GM18861 (cell line): ENCODE measurements at regions not wholly inside any gene's neighbourhood (a gene's known extent, or its start where the extent isn't known, plus 50 kb on each side); places are given as distances from the start of the nearest gene placed in this dataset.

Source experiments
- ATAC-seq: cut with Tn5 transposase; IDR thresholded peaks from one replicate; pipeline ENCODE4 v1.9.1; 2021; ENCODE audit not compliant: unreplicated experiment

DNA sequence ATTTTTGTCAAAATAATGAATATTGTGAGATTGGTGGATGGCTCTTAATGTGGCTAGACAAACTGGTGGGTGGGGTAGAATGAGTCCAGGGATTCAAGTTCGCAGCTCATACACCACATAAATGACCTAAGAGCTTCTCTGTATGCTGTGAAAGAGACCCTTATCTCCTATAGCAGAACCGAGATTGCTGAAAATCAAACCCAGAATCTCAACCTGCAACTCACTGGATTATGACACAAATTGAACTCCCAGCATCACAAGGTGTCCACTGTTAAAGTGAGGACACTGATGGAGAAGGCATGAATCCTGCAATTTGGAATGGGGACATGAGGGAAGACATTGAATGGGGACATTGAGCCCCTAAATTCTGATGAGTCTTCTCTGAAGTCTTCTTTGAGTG, 51.3 kb upstream of the CNKSR3 start:
- ATAC-seq = no peak

DNA sequence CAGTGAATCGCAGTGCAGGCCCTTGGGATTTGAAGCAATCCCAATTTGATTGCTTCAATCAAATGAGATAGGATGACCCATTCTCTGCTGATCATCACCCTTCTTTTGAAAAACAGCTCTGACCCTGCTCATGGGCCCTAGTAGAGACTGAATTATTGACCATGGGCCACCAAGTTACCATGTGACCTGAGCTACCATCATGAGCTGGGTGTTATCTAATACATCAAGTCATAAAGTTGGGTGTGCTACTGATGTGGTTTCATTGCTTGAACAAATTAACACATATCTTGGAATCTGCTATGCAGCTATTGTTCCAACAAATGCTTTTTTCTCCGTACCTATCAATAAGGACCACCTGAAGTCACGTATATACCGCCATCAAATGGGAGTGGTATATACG, 54.8 kb upstream of the CNKSR3 start:
- ATAC-seq = no peak

DNA sequence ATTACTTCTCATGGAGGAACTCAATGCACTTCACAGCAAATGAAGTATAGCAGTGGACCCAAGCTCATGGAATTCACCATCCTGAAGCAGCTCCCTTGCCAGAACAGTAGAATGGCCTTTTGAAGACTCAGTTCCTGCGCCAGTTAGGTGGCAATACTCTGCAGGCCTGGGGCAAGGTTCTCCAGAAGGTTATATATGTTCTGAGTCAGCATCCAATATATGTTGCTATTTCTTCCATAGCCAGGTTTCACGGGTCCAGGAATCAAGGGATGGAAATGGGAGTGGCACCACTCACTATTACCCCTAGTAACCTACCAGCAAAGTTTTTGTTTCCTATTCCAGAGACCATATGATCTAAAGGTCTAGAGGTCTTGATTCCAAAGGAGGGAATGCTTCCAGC, 56.4 kb upstream of the CNKSR3 start:
- no peak for ATAC-seq

DNA sequence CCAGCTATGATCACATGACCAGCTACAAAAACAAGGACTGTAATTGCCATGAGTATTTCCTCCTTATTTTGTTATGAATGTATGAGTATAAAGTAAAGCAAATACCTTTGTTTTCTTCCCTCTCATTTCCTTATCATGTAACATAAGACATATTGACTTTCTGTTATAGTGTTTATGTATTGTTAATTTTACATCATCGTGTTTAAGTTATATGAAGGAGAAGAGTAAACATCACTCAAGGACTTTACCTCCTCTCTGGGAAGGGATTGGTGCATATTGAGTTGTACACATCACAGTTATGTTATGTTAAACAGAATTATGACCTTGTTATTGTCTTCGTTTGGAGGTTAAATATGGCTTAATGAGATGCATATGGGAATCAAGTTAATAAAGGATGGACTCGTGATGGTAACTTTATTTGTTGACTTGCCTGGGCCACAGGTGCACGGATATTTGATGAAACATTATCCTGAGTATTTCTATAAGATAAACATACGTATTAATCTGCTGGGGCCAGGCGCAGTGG, 57.3 kb upstream of the CNKSR3 start:
- no peak for ATAC-seq

DNA sequence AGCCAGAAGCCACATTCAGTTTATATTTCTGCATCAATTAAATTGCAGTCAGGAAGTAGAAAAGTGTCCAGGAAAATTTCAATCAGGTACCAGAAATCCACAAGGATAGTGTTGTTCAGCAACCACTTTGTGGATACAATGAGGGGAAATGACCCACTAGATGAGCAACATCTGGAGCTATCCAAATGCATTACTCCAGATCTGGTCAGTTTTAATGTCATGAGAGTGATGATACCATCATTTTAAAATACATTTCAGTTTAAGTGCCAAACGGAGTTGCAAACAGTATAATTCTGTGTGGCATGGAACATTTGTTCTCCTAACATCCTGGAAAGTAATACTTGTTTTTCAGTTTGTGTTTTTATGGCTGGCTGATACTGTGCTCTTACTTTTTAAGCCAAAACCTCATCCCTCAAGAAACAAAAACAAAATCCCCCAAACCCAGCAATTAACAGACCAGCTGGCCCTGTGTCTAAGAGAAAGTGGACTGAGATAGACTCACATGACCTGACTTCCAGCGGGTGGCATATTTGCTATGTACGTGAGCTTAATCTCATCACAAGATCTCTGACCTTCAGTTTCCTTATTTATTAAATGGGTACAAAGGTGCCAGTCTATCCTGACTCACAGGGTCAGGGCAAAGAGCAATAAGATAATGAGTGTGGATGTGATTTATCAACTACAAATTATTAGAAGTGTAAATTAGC, 58.8 kb upstream of the CNKSR3 start:
- ATAC-seq = no peak

DNA sequence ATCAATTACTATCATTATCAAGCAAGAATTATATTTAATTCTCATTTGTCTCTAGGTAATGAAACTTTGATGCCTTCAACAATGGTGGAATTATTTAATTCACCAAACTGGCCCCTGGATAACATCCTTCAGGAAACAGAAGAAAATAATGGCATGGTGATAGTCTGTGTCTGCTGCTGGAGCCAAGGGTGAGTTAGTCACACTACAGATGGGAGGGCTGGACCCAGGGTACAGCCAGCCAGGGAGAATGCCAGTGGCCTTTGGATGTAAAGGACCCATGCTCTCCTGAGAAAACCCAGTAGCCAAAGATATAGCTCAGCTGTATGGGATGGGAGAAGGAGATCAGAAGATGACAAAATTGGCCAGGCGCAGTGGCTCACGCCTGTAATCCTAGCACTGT, 60.0 kb upstream of the CNKSR3 start:
- ATAC-seq = no peak

DNA sequence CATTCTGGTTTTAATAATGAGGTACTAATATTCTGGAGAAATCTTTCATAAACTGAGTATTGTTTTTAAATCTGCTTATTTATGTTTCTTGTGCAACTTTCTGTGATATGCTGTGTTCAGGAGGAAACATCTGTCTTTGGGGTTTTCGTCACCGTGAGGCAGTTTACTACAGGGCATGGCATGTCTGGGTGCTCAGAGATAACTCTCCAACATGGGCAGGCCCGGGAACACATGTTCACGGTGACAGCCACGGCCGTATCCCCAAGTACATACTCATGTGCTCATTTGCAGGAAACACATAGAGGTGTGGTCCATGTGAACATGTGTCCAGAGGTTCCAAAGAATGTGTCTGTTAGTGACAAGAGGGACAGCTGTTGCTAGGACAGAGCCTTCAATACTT, 62.1 kb upstream of the CNKSR3 start:
- ATAC-seq = no peak

DNA sequence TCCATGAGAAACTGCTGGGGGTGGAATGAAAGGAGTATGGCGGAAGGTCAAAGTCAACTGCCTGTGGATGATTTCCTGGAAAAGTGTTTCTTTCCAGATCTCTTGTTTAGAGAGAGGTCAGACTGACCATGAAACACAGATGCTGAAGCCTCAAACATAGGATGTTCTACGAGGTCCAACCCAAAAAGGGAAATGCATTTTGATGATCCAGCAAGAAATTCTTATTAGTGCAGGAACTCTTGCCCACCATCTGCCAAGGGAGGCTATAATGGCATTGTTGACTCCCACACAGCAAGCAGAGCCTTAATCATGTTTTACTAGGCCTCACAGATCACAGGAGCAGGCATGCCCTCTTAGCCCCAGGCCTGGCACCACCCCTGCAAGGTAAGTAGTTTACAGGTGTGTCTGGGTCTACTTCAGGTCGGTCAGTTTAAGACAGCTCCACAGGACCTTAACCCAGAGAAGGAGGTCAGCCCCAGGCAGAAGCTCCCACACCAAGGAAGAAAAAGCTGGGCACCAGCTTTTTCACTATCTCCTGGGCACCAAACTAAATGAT, 67.6 kb upstream of the CNKSR3 start:
- no peak for ATAC-seq

DNA sequence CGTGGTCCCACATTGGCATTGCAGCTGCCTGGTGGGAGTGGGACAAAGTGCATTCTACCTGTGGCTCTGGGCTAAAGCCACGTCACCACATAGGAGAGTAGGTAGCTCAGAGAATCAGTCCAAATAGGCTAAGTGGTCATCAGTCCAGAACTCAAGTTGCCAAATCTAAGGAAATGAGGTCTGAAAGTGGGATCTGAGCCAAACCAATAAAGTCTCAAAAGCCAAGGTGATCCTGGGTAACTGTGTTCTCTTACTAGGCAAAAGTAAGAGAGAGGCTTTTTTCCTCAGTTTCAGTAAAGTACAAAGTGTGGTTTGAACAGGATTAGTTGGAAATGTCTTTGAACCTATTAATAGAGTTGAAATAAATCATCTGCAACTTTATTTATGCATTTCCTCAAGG, 68.6 kb upstream of the CNKSR3 start:
- ATAC-seq = no peak

DNA sequence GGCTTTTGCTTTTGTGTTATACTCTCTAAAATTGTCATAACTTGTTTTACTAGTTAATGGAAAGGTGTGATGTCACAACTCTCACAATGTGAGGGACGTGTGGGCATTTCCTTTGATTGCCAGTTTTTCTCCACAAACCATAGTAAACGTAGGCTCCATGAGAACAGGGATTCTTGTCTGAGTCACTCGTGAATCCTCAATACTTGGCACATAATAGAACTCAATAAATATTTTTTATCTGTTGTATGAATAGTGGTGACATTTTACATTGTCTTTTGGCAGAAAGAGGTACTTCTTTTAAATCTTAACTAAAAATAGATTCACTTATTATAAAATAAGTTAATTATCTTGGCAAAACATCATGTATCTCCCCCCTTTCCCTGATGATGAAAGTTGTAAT, 69.0 kb upstream of the CNKSR3 start:
- ATAC-seq = no peak

DNA sequence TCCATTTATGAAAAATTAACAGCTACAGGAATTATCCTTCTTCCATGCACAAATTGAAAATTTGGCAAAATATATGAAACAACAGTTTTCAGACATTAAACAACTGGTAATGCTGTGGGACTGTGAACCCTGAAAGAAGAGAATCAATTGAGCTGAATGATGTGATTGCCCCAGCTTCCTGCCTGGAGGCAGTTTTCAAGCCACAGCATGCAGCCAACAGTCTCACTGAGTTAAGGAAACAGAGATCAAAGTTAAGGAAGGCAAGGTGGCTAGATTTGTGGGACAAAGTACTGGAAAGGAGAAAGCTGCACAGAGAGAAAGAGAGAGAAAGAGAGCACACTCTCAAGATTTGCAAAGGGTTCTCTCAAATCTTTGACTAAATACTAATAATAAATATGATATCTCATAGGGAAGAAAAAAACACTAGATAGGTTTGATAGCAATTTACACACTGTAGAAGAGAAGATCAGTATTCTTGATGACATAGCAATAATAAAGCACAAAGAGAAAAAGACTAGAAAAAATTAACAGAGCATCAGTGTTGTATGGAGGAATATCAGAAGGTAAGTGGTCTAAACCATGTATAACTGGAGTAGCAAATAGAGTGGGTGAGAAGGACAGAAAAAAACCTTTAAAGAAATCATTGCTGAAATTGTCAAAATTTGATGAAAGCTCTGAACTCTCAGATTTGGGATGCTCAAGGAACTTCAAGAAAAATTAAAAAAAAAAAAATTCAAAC, 70.1 kb upstream of the CNKSR3 start:
- no peak for ATAC-seq

DNA sequence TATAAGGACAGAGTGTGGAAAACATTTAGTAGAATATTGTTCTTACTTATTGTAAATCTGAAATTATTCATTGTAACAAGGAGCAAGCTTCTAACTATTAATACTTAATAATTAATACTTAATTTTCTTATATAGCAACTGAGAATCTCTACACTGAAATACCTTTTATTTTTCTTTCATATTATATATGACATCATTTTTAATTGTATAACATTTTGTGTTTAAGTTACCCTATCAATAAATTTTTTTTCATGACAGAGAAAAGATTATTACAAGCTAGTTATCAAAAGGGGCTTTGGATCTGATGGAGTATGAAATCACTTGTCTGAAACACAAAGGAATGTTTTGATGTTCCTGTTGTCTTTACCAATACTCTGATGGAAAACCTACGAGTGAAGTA, 72.2 kb upstream of the CNKSR3 start:
- no peak for ATAC-seq

DNA sequence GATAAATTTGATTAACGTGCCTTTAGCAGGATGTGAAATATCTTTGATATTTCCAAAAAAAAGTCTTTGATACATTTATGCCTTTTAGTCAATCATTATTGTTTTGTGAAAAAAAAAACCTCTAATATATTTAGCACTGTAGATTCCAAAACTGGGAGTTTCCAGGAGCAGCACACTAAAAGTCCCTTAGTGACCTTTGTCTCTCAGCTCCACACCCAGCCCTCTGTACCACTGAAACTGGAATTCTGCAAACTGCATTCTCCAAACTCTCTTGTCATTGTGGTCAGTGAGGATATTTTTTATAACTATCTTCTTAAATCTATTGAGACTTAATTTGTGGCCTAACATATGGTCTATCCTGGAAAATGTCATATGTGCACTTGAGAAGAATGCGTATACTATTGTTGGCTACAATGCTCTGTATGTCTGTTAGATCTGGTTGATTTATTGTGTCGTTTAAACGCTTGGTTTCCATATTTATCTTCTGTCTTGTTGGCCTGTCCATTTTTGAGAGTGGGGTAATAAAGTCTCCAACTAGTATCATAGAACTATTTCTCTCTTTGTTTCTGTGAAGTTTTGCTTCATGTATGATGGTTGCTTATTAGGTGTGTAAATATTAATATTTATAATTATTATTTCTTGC, 73.2 kb upstream of the CNKSR3 start:
- no peak for ATAC-seq

DNA sequence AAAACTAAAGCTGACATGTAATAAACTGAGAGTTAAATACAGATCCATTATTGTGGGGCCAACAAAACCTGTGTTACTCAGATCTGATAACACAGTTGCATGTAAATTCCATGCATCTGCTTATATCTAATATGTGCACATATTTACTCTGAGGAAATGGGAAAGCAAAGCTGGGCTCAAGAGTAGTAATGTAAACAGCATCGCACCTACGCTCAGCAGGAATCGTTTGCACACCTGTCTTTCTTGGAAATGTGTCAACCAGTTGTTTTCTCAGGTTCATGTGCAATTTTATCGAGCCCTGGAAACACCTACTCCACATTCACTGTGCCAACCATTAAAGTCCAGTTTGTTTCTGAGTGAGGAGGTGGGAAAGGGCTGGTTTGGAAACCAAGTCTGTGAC, 80.3 kb upstream of the CNKSR3 start:
- ATAC-seq = no peak

DNA sequence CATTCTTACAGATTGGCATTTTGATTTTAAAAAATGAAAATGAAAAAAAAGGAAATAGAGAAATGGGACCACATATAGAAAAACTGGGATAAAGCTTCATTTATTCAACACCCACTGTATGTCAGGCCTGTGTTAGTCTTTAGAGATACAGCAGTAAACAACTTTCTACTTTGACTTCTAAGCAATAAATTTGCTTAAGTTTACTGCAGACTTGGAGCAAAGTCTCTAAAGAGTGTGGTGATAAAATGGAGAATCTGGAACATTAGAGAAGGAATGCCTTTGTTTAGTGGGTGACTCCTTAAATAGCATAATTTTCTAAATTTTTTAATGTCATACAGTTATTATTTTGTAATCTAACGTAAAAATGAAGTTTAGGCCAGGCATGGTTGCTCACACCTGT, 80.7 kb upstream of the CNKSR3 start:
- ATAC-seq = no peak

DNA sequence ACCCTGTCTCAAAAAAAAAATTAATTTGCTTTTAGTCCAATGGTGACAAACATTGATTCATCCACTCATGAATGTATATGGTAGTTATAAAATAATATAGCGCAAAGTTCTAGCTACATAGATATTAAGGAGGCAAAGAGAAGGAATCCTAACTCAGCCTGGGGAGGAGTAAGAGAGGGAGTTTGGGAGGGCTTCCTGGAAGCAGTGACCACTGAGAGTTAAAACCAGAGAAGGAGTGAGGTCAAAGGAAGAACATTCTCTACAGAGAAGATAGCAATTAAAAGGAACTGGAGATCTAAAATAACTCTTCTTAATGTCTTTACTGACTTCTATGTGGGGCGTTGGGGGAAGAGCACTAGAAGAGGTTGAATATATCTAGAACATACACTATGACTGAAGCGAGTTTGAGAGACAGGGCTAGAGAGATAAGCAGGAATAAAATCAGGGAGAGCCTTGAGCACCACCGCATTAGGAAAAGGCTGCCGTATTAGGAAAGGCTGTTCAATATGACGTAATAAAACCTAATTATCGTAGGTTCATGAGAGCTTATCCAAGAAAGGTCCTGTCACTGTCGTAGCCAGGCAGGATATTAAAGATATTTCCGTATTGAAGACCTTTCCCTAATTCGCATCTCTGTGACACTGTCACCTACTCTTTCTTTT, 81.8 kb upstream of the CNKSR3 start:
- ATAC-seq = no peak

DNA sequence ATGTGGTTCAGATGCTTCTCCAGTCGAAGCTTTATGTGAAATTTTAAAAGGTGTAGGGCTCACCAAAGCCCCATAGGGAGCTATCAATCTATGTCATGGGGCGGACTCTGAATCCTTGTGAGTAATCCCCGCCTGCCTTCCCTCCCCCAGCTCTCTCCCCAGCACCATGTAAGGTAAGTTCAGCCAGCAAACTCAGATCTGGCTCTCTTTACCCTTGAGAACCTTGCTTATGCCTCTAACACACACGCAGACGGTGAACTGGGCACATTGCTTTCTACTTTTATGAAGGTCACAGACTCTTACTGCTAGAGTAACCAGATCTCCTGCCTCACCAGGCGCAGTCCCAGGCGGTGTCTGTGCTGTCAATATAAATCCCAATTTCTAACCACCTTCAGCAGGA, 82.6 kb upstream of the CNKSR3 start:
- ATAC-seq = no peak

DNA sequence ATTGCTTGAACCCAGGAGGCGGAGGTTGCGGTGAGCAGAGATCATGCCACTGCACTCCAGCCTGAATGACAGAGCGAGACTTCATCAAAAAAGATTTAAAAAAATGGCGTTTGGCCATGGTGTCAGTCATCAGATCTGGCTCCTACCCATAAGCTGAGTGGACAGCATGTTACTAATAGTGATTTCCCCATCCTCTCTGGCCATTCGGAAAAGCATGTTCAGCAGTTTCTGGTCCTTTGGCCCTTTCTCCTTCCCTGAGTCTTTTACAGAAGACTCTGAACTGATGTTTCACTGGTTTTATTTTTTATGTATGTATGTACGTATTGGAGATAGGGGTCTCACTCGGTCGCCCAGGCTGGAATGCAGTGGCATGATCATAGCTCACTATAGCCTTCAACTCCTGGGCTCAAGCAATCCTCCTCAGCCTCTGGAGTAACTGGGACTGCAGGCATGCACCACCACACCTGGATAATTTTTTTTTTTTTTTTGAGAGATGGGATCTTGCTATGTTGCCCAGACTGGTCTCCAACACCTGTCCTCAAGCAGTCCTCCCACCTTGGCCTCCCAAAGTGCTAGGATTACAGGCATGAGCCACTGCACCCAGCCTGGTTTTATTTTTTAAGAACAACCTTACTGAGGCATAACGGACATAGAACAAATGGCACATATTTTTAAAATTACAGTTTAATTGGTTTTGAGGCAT, 84.2 kb upstream of the CNKSR3 start:
- ATAC-seq = no peak

DNA sequence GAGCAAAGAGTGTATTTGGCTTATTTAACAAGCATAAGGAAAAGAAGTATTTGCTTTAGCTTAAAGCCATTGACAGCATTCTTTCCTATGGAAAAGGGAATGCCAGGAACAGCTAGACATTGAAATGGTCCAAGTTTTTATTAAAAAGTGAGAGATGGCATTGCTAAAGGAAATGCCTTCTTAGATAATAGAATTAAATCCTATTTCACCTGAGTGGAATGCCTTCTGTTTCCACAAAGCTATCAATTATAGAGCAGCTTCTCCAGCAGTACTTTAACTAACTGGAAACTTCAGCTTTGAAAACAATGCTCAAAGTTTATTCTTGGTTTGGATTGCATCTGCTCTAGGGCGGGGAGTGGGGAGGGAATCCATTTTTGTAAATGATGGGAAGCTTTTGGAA, 85.1 kb upstream of the CNKSR3 start:
- no peak for ATAC-seq

DNA sequence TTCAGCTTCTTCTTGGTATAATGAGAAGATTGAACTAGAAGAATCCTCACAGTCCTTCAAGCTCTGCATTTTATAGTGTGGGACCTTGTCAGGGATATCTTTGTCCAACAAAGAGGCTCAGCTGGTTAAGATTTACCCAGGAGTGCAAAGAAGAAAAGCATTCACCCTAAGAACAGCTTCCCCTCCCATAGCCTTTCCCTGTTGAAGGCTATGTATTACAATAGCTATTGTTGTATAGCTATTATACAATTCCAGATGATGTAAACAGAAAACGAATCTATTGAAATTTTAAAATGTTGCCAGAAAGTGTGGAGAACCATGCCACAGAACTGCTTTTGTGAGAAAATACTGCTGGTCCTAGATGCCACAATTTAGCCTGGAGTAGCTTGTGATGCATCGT, 85.5 kb upstream of the CNKSR3 start:
- ATAC-seq = no peak

DNA sequence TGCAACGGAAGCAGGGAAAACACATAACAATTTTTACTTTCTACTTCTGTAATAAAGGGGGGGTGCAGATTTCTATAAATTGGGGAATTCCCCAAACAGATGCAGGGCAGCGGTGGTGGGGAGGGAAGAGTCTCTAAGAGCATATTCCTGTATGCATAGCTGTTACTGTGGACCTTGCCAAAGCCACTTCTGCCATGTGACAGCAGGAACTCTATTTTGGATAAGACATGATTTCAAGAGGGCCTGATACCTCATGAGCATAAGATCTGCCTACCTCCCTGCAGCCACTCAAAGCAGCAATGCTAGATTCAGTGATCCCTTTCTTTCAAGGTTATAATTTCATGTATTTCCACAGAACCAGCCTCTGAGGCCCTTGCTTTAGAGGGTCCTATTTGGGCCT, 86.2 kb upstream of the CNKSR3 start:
- ATAC-seq = no peak
